ENCODE measurements at regions not wholly inside any gene's neighbourhood (a gene's known extent, or its start where the extent isn't known, plus 50 kb on each side); places are given as distances from the start of the nearest gene placed in this dataset.
"Not testable (repeated sequence)": the region's sequence is repeated elsewhere in the genome, so short reads cannot be mapped to it uniquely, and the experiment has no call there.

DNA sequence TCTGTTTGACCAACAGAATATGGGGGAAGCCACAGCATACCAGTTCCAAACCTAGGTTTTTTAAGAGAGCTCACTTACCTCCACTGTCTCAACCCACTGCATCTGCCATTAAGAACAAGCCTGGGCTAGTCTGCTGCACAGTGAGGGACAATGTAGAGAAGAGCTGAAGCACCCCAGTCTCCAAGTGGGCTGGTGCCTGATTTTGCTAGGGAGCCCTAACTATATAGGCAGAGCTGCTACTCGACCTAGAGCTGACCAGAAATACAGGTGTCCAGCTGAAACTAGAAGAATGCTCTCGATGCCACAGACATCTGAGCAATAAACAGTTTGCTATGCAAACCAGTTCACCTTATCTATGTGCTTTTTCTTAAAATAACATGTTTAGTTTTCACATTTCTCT, 106.9 kb upstream of the BET1 start:
- DNase-seq = no peak

DNA sequence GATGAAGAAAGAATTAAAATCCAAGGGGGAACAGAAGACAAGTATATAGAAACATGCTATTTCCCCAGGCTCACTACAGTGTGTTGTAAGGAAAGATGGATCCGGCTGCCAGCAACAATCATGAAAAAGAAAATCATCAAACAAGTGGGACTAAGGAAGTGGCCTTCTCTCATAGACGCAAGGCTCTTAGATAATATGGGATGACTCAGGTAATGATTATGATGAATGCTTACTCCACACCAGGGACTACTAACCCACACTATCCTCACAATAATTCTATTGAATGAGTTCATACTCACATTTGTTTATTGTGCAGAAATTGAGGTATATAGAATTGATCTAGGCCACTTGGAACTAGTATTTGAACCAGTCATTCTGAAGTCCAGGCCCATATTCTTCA, 111.2 kb upstream of the BET1 start:
- DNase-seq = no peak

DNA sequence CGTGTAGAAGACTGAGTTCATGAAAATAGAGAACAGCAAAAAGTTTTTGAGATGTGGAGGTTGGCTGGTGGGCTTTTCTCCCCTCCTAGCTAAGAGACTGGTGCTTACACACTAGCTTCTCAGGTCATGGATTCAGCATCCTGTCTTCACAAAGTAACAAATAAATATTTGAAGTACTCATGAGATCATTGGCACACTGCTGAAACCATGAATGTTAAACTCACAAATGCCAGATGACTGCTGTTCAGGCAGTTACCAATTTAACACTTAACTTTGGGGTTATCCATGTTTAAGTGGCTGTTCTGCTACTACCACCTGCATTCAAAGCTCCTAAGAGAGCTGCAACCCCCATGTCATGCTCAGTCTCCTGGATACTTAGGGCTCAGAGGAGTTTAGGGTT, 119.0 kb upstream of the BET1 start:
- no peak for DNase-seq

DNA sequence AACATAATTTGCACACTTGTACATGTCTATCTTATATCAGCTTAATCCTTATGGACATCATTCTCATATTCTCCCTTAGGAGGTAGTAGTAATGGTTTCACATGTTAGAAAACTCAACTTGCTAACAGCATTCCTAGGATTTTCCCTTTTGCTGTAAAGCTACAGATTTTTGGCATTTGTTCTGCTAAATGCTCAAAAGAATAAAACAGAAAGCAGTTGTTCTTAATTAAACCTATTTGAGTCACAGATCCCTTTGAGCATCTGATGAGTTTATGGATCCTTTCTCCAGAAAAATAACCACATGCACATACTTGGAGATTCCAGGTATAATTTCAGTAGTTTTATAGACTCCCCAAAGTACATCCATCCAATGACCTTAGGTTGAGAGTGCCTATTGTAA, 122.9 kb upstream of the BET1 start:
- DNase-seq = no peak

DNA sequence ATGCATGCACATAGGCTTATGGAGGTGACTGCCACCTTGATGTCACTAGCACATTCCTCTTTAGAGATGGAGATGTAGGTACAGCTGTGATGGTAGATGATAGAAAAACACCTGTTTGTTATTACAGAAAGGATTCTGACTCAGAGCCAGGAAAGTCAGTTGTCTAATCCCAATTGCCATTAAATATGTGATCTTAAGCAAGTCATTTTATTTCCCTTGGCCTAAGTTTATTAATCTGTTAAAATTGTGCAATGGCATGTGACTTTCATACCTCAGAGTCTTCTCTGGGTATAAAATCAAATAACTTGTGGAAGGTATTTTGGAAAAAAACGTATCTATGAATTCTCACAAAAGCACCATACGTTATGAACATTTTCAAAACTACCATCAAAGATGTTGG, 123.9 kb upstream of the BET1 start:
- no peak for DNase-seq

DNA sequence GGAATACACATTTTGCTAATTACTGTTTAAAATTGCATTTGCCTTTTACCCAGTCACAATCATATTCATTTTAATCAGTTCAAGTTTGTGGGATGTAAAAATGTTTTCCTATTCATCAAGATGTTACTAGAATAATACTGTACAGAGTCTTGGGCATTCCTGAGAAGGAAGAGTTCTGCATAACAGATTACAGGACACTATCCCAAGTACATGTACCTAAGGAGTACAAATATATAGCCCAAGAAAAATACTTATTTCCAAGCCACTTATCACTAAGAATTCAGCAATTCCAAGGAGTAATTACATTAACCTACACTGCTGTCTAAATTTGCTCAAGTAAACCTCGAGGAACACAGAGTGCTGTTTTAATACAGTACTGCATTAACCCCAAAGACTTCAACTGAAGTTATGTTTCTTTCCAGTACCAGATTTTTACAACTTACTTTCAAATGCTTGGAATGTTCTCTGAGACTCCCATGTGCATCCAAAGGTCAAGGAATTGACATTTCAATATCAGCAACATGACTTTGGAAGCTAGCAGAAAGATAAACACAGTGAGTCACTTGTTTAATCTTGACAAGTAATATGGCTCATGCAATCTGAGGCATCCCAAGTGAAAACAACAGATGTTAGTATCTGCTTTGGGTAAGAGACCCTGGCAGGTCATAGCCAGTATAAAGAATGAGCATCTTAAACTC, 125.4 kb upstream of the BET1 start:
- DNase-seq = no peak

DNA sequence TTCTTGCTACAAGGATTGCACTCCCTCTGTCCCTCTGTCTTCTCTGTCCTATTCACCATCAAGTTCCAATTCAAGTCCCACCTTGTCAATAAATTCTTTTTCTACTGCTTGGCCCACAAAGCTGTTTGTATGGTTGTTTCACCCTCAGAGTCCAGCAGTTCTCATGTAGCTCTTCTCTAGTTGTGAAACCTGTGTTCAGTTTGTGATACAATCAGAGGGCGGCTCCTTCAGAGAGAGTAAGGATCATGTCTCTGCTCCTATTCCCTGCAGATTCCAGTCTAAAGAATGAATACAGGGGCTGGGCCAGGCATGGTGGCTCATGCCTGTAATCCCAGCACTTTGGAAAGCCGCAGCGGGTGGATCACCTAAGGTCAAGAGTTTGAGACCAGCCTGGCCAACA, 126.6 kb upstream of the BET1 start:
- DNase-seq = no peak

DNA sequence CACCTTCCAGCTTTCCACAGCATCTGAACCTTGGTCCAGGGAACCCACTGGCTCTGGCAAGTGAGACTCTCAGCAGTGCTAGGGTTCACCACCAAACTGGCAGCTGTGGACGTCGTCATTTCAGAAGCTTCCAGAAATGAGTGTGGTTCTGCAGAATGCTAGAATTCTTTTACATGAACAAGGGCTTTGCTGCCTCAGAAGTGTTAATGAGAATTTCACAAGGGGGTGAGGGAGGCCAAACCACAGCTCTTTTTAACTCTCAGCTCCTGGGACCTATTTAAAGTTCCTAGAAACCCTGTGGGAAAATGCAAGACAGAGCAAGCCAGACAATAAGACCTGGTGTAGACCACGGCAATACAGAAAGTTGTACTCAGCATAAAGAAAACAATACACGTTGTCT, 129.3 kb upstream of the BET1 start:
- DNase-seq = no peak

DNA sequence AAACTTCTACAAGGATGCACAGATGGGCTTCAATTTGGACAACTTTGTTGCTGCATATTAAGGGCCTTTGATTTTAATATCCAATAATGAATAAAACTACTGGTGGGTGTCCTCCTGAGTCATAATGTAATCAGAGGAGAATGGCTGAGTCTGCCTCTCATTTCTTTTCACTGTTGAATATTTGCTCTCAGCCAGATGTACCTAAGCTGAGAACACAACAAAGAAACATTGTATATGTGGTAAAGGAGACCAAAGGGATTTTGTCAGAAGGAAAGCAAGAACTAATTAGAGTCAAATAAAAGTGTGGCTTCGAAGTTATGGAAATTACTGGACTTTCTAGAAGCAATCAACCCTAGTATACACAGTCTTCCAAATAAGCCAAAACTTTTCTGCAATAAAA, 131.0 kb upstream of the BET1 start:
- no peak for DNase-seq

DNA sequence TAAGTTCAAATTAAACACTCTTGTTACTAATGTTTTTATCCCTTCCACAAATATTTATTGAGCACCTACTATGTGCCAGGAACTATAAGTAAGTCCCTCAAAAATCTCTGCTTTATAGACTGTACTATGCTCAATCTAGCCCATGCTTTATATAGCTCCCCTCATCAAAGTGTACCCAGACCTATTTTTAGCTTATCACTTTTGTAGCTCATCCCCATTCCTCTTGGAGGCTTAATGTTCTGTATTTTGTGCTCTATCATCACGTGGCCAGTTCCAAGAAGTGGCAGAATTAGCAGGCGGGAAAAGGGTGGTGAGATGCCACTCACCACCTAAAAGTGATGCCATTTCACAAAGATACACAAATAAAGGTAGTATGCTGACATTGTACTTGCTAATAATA, 138.1 kb upstream of the BET1 start:
- DNase-seq = no peak

DNA sequence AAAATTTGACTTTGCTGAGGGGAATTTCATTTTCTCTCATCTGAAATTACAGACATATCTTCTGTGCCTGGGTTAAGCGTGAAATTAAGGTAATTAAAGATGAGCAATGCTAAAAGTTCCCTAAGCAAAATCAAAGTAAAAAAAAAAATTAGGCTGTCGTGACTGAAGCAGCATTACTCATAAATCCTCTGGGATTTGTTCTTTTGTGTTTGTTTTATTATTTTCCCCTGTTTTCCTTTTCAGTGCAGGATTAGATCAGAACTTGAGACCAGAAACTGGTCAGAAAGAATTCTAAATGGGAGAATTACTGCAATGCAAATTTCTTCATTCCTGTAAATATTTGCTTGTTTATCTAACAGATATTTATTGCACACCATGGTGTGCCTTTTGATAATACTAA, 141.4 kb upstream of the BET1 start:
- no peak for DNase-seq

DNA sequence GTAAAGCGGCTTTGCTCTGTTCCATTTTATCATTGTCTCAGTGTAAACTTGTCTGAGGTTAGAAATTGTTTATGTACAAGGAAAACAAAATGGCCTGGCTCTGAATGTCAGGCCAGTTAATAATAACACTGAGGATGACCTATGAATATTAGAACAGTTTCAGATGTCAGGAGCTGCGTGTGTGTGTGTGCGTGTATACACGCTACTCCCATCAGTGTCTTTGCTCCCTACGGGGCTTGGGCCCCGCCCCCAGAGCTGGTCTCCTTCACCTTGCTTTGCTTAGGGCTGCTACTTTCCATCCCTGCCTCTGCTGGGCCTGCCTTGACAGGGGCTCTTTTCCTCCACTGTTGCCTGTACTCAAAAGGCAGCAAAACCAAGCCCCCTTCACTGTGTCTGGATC, 142.3 kb upstream of the BET1 start:
- DNase-seq = no peak

DNA sequence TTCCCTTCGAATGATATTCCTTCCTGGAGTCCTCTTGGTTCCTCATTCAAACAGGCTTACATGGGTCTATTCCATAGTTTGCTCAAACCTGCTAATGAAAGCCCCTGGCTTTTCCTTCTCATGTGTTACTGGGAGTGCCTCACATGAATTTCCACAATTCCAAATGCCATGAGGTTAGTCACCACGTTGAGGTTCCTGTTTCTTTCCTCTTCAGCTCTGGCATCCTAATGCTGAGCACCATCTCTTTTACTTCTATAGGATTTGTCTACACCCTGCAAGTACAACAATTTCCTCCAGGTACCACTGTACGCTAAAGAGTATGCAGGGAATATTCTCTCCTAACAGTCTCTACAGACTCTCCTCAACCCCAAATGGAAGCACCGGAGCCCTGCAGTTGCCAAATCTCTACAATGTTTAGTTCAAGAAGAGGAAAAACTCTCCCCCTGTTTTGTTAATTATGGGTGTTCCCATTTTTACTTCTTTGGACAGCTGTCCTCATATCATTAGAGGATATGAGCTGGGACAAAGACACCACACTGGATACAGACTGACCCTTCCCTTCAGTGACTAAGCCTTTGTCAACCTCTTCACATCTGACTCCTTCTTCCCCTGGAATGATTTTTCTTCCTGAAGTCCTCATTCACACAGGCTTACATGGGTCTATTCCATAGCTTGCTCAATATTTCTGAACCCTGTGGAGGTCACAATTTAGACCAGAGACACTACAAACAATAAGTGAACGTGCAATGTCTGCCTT, 145.8 kb upstream of the BET1 start:
- DNase-seq = no peak

DNA sequence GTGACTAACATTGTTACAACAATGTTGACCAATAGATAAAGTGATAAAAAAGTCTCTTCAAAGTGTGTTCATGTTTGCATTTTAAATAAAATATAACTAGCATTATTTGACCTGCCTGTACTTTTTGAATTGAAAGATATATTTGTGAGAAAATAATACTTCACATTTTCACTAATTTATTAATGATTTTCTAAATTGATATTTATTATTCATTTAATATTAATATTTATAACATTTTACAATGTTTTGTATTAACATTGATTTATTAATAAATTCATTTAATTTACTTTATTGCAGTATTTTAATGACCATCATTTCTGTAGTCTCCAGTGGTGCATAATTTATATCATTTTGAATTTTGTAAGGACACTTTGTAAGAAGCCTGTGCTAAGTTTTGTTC, 150.0 kb upstream of the BET1 start:
- DNase-seq = no peak

DNA sequence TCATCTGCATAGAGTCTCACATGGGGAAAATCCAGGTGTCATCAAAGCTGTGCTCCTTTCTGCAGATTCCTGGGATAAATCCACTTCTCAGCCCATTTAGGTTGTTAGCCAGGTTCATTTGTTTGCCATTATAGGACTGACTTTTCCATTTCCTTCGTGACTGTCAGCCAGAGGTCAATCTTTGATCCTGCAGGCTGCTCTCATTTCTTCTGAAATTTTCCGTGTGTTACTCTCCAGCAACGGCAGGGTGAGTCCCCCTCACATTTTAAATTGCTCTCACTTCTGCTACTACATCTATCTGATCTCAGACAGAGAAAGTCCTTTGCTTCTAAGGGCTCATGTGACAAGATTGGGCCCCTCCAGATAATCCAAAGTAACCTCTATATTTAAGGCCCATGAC, 150.7 kb upstream of the BET1 start:
- no peak for DNase-seq

DNA sequence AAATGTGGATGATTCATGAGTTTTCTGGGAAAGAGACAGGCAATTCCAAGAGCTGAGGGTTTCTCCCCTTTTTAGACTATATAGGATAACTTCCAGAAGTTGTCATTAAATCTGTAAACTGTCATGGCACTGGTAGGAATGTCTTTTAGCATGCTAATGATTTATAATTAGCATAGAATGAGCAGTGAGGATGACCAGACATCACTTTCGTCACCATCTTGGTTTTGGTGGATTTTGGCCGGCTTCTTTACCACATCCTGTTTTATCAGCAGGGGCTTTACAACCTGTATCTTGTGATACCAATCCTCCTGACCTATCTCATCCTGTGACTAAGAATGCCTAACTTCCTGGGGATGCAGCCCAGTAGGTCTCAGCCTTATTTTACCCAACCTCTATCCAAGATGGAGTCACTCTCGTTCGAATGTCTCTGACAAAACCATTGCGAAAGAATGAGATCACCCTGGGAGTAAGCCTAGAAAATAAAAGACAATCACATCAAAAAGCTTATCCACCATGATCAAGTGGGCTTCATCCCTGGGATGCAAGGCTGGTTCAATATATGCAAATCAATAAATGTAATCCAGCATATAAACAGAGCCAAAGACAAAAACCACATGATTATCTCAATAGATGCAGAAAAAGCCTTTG, 153.6 kb upstream of the BET1 start:
- DNase-seq = not testable (repeated sequence)

DNA sequence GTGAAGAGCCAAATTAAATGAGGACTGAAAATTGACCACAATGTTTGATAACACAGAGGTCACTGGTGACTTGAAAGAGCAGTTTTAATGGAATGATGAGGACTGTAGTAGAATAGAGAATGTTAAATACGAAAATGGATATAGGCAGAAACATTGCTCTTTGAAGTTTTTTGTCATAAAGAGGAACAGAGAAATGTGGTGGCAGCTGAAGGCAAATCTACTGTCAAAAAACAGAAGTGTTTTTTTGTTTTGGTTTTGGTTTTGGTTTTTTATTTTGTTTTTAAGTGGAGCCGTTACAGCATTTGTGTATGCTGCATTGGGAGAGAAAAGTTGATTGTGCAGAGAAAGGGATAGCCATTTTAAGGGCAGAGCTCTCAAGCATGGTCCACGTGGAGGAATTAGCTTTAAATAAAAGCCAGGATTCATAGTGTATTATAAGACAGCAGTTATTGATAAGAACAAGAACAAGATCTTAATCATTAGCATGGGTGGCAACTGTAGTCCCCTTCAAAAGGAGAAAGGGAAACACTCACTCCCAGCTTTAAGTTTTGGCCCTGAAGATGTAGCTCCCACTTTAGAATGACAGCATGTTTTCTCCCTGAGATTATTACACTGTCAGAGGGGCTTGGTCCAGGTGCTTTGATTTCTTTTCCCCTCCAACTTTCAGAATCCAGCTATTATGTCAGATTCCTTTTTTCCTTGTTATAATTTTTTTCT, 156.7 kb upstream of the BET1 start:
- no peak for DNase-seq

DNA sequence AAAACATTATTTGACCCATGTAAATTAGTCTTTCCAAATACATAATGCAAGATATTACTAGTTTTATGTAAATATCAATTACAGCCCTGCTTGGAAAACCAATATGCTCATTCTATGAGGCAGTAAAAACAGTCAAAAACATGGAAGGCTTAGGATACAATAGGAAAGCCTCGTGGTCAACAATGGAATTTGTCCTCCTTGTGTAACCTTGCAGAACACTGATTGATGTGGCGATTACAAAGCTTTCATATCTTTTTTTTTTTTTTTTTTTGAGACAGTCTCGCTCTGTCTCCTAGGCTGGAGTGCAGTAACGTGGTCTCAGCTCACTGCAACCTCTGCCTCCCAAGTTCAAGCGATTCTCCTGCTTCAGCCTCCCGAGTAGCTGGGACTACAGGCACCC, 157.3 kb upstream of the BET1 start:
- no peak for DNase-seq

DNA sequence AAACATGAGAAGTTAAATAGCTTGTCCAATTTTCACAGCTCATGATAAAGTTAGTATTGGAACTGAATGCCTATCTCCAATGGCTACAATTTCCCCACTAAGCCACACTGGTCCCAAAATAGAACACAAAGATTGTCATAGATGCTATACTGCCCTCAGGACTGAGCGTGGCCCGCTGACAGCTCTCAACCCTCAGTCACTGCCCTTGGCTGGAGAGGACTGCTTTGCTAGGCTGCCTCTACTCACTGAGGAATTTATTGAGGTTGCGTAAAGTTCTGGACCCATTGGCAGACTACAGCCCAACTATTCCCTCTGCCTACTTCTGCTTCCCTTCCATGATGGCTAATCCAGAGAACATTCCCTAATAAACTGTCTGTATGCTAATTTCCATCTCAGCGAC, 165.5 kb upstream of the BET1 start:
- DNase-seq = no peak

DNA sequence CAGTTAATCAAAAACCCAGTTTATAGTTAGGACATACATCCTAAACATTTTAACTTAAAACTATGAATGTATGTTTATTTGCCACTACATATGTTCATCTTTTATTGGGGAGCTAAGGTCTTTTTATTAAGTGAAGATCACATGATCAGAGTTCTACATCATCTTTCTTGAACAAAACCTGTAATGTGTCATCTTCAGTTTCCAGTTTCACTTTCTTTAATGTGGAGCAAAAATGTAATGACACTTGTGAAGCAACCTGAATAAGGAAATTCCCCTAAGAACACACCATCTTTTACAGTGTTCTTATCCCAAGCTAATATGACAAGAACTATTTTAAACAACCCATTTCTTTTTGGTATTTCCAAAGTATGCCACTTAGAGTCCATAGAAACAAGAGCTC, 166.7 kb upstream of the BET1 start:
- DNase-seq = no peak

DNA sequence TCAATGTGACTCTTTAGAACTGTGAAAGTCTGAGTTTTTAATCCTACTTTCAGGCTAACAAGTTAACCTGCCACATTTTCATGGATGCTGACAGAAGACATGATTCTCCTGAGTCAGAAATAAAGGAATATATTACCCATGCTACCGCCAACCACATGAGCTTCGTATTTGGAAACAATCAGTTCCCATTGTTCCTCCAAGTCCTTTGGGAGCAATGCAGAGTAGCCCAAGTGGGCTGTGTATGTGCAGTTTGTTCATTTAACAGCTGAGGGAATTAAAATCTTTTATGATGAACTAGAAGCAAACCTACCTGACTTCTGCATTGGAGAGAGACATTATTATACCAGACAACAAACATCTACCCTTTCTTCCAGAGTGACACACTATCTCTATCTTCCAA, 169.3 kb upstream of the BET1 start:
- no peak for DNase-seq

DNA sequence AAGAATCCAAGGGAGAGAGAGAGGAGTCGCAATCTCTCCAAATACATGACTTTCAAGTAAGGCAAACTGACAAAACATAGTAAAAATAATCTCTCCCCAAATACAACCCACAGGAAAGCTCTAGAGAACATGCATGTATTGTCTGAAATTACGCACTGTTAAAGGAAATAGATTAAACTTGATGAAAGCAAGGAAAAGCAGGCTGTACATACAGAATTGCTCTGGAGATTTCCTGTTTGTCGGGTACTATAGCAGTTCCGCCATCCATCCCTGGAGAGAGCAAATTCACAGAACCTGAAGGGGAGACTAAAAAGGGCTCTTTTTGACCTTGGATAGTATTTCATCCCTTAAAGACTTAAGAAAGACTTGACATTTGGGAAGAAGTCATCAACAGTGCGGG, 170.2 kb upstream of the BET1 start:
- DNase-seq = no peak

DNA sequence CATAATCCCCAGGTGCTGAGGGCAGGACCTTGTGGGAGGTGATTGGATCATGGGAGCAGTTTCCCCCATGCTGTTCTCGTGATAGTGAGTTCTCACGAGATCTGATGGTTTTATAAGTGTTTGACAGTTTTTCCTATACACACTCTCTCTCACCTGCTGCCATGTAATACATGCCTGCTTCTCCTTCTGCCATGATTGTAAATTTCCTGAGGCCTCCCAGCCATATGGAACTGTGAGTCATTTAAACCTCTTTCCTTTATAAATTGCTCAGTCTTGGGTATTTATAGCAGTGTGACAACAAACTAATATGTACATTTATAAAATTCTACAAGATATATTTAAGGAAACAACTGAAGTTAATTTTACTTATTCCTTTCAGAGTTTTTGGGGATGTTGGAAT, 170.8 kb upstream of the BET1 start:
- DNase-seq = no peak

DNA sequence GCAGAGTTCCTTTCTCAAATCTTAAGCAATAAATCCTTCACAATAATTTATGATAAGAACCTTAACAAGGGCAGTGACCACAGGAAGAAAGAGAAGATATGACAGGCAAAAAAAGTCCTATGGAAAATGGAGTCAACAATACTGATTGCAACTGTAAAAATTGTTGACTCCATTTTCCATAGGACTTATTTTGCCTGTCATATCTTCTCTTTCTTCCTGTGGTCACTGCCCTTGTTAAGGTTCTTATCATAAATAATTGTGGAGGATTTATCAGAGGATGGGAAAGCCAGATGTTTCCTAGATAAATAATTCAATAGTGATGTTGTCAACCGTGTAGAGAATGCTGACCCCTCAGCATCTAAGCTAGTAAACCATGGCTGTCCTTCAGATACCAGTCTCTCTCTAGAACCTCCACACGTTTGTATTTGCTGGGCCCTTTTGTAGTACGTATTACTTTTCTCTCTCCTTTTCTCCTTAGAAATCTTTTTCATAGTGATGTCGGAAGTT, 172.6 kb upstream of the BET1 start:
- DNase-seq = no peak

Measured in NCI-H2171 (cell line).